B cell (primary cell): ENCODE measurements at regions not wholly inside any gene's neighbourhood (a gene's known extent, or its start where the extent isn't known, plus 50 kb on each side); places are given as distances from the start of the nearest gene placed in this dataset.

ENCODE experiments used
- ATAC-seq: fragments of 200-7000 bp; cut with Tn5 transposase; one replicate; pipeline ENCODE4 v1.10.0; 2021; ENCODE audit warnings: low read depth, mild to moderate bottlenecking, moderate number of reproducible peaks, moderate library complexity
- CTCF ChIA-PET: fragments of 350-600 bp; sonication (Branson Sonifier 250); formaldehyde crosslinking; loops from one replicate; lab custom pipeline; 2021; ENCODE audit warnings: antibody characterized with exemption, inconsistent platforms; lab: Charles Lee
- POLR2A ChIA-PET: fragments of 350-600 bp; sonication (Branson Sonifier 250); formaldehyde crosslinking; loops from one replicate; lab custom pipeline; 2021; ENCODE audit warnings: antibody characterized with exemption; lab: Charles Lee
- DNase-seq: peaks from one replicate; pipeline ENCODE4 v3.0.0; 2013
- H2AFZ ChIP-seq: 2 replicates; pipeline ENCODE4 v1.6.1; 2012; ENCODE audit warnings: mild to moderate bottlenecking, low read depth, low read length; ENCODE audit not compliant: insufficient read depth, poor library complexity, severe bottlenecking
- H3K27ac ChIP-seq, 2 donors: 1 replicate in 1 of 2; 2 replicates in 1 of 2; pipeline ENCODE4 v1.5.1; 2012 to 2013; ENCODE audit warnings: low read length in 2 of 2, mild to moderate bottlenecking in 2 of 2, moderate library complexity in 1 of 2
- H3K27me3 ChIP-seq, 4 experiments: fragments of 200-600 bp in 1 of 4; sonication (generic) in 1 of 4; replicated peaks in 1 of 4; 1 replicate in 2 of 4; 2 replicates in 2 of 4; pipeline versions ENCODE4 v1.6.1 to v1.7.0; 2013 to 2016; ENCODE audit warnings: low read length in 3 of 4, mild to moderate bottlenecking in 2 of 4, mixed read lengths in 1 of 4, moderate library complexity in 1 of 4; ENCODE audit not compliant: insufficient read depth in 4 of 4, control insufficient read depth in 3 of 4; ENCODE audit errors: control extremely low read depth in 1 of 4
- H3K36me3 ChIP-seq, 2 experiments: replicated peaks in 1 of 2; 1 replicate in 1 of 2; 2 replicates in 1 of 2; pipeline versions ENCODE4 v1.6.1 to v1.7.1; 2013; ENCODE audit warnings: low read length in 1 of 2; ENCODE audit not compliant: insufficient read depth in 2 of 2, control insufficient read depth in 1 of 2; ENCODE audit errors: control extremely low read depth in 1 of 2, extremely low read depth in 1 of 2
- H3K4me1 ChIP-seq, 2 donors: fragments of 200-600 bp in 1 of 2; sonication (generic) in 1 of 2; 1 replicate in 1 of 2; 2 replicates in 1 of 2; pipeline versions ENCODE4 v1.5.1 to v1.6.1; 2013 to 2017; ENCODE audit warnings: low read length in 2 of 2; ENCODE audit not compliant: control insufficient read depth in 2 of 2, insufficient read depth in 2 of 2
- H3K4me2 ChIP-seq: replicated peaks from 2 replicates; pipeline ENCODE3; 2012; ENCODE audit warnings: mild to moderate bottlenecking, low read depth, low read length; ENCODE audit not compliant: poor library complexity, severe bottlenecking
- H3K4me3 ChIP-seq, 5 experiments: fragments of 200-600 bp in 1 of 5; sonication (generic) in 1 of 5; 1 replicate in 3 of 5; 2 replicates in 2 of 5; pipeline versions ENCODE4 v1.5.1 to v1.7.0; 2011 to 2016; ENCODE audit warnings: low read length in 4 of 5, mild to moderate bottlenecking in 4 of 5, low read depth in 2 of 5, control low read depth in 1 of 5, moderate library complexity in 1 of 5; ENCODE audit not compliant: insufficient read depth in 1 of 5; ENCODE audit errors: control extremely low read depth in 1 of 5, extremely low read depth in 1 of 5
- H3K79me2 ChIP-seq: fragments of 200-600 bp; sonication (generic); one replicate; pipeline ENCODE4 v1.6.0; 2016; ENCODE audit warnings: low read length; ENCODE audit not compliant: control insufficient read depth, insufficient read depth
- H3K9ac ChIP-seq: fragments of 200-600 bp; sonication (generic); 2 replicates; pipeline ENCODE4 v1.6.1; 2017; ENCODE audit warnings: mild to moderate bottlenecking, low read length, moderate library complexity
- H3K9me3 ChIP-seq, 3 donors: one replicate each; pipeline versions ENCODE4 v1.6.1 to v1.7.1; 2013; ENCODE audit warnings: low read length in 2 of 3; ENCODE audit not compliant: control insufficient read depth in 2 of 3, insufficient read depth in 1 of 3; ENCODE audit errors: control extremely low read depth in 1 of 3
- H4K20me1 ChIP-seq: 2 replicates; pipeline ENCODE4 v1.6.0; 2012; ENCODE audit warnings: mild to moderate bottlenecking, low read length; ENCODE audit not compliant: insufficient read depth, control insufficient read depth, poor library complexity, severe bottlenecking
- H3K27ac Mint-ChIP-seq: one replicate; pipeline ENCODE4 v1.8.0; 2021; ENCODE audit warnings: mixed read lengths
- H3K27me3 Mint-ChIP-seq: one replicate; pipeline ENCODE4 v1.8.0; 2021; ENCODE audit warnings: mixed read lengths
- H3K4me1 Mint-ChIP-seq: one replicate; pipeline ENCODE4 v1.8.0; 2021; ENCODE audit warnings: mixed read lengths
- H3K4me3 Mint-ChIP-seq: one replicate; pipeline ENCODE4 v1.8.0; 2021; ENCODE audit warnings: mixed read lengths
- H3K9me3 Mint-ChIP-seq: one replicate; pipeline ENCODE4 v1.8.0; 2022; ENCODE audit warnings: mixed read lengths; ENCODE audit not compliant: insufficient read depth
- EZH2 ChIP-seq: IDR thresholded peaks from 2 replicates; pipeline ENCODE4 v1.6.1; 2012; ENCODE audit warnings: borderline replicate concordance, low read depth, mild to moderate bottlenecking, moderate library complexity, low read length; ENCODE audit not compliant: insufficient read depth, poor library complexity, severe bottlenecking
- WGBS: methylation state at CpG from one replicate; pipeline ENCODE4 v1.1.5; 2013; ENCODE audit warnings: missing lambda C conversion rate; ENCODE audit not compliant: insufficient coverage; 5-methylcytosine and 5-hydroxymethylcytosine counted together
- intact Hi-C: fragments of 100-400 bp; cut with micrococcal nuclease; formaldehyde crosslinking; loops from one replicate; pipeline ENCODE4 v1.10.0; 2022
- TF ChIP-seq, protein P1 (sequence below): fragments of 200-600 bp; IDR thresholded peaks from one replicate; pipeline ENCODE4 v1.8.0; 2022; ENCODE audit warnings: antibody characterized with exemption, mild to moderate bottlenecking

GRCh38 chr15:70491201-70491621 lies 272.1 kb downstream of the UACA start:
- POLR2A ChIA-PET = no interaction called here
- H3K27ac Mint-ChIP-seq = peak overlapping the region; percentile 41
- Histone ChIP-seq H3K27me3 (no peaks in the 10 kb centered on the region), H3K27ac (no peak overlapping the region), H4K20me1 (no peaks in the 10 kb centered on the region), H2AFZ (peak overlapping the region; percentile 13), H3K4me2 (peak overlapping the region; percentile 77), H3K4me3 (peak overlapping the region in 1 of 5 experiments; percentile 40), H3K9me3 (no peaks in the 10 kb centered on the region), H3K79me2 (no peaks in the 10 kb centered on the region), H3K36me3 (no peaks in the 10 kb centered on the region), H3K4me1 (peaks cover 59 to 70% of the 10 kb centered on the region in 2 donors), H3K9ac (peak overlapping the region; percentile 35)
- no peak for TF ChIP-seq EZH2
- TF ChIP-seq, protein P1, sequence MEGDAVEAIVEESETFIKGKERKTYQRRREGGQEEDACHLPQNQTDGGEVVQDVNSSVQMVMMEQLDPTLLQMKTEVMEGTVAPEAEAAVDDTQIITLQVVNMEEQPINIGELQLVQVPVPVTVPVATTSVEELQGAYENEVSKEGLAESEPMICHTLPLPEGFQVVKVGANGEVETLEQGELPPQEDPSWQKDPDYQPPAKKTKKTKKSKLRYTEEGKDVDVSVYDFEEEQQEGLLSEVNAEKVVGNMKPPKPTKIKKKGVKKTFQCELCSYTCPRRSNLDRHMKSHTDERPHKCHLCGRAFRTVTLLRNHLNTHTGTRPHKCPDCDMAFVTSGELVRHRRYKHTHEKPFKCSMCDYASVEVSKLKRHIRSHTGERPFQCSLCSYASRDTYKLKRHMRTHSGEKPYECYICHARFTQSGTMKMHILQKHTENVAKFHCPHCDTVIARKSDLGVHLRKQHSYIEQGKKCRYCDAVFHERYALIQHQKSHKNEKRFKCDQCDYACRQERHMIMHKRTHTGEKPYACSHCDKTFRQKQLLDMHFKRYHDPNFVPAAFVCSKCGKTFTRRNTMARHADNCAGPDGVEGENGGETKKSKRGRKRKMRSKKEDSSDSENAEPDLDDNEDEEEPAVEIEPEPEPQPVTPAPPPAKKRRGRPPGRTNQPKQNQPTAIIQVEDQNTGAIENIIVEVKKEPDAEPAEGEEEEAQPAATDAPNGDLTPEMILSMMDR = no peak
- CTCF ChIA-PET = interaction anchor here (1.2 to 9.1 kb wide), 2 partner anchors 26 to 1015 kb away, joined by 3 to 81 read pairs; no protein-coding TSS in a partner anchor
- no peaks in the 10 kb centered on the region for H3K27me3 Mint-ChIP-seq
- DNase-seq (peak; percentile 34), ATAC-seq (no peak)
- WGBS = 2% methylated on average over 6 of the region's 6 CpGs
- H3K4me1 Mint-ChIP-seq = peaks cover 71% of the 10 kb centered on the region
- H3K4me3 Mint-ChIP-seq = peak overlapping the region; percentile 78
- no peaks in the 10 kb centered on the region for H3K9me3 Mint-ChIP-seq
- intact Hi-C loops = no loop called here

- intact Hi-C loops = no loop called here
- Mint-ChIP-seq H3K4me3 (no peak overlapping the region), H3K9me3 (no peaks in the 10 kb centered on the region)
Observed at GRCh38 chr15:70490838-70491155, 272.6 kb downstream of the UACA start.

More at GRCh38 chr15:70490838-70491155, 272.6 kb downstream of the UACA start:
- H3K27ac ChIP-seq = no peak overlapping the region
- H3K4me2 ChIP-seq = peak overlapping the region; percentile 77
- H3K4me1 ChIP-seq = peaks cover 58 to 73% of the 10 kb centered on the region in 2 donors
- DNase-seq (no peak), ATAC-seq (no peak)
- no peaks in the 10 kb centered on the region for H3K27me3 ChIP-seq
- ChIA-PET POLR2A (no interaction called here), CTCF (interaction anchor here (1.2 to 9.1 kb wide), 5 partner anchors 8 to 1015 kb away, joined by 3 to 81 read pairs (median 19); no protein-coding TSS in a partner anchor)
- Mint-ChIP-seq H3K4me1 (peaks cover 73% of the 10 kb centered on the region), H3K27ac (peak overlapping the region; percentile 46), H3K27me3 (no peaks in the 10 kb centered on the region)
- H3K36me3 ChIP-seq = no peaks in the 10 kb centered on the region
- 94% methylated on average over 5 of the region's 7 CpGs for WGBS
- no peak overlapping the region for H3K9ac ChIP-seq
- H4K20me1 ChIP-seq = no peaks in the 10 kb centered on the region
- H3K9me3 ChIP-seq = no peaks in the 10 kb centered on the region
- H3K4me3 ChIP-seq = no peak overlapping the region
- H2AFZ ChIP-seq = no peak overlapping the region
- no peak for TF ChIP-seq EZH2
- TF ChIP-seq, protein P1 = no peak
- H3K79me2 ChIP-seq = no peaks in the 10 kb centered on the region
